KMS-11 (cell line): ENCODE measurements at regions not wholly inside any gene's neighbourhood (a gene's known extent, or its start where the extent isn't known, plus 50 kb on each side); places are given as distances from the start of the nearest gene placed in this dataset.

Experiments
- H2AFZ ChIP-seq: fragments of 200-600 bp; sonication (generic); 2 replicates; pipeline ENCODE4 v1.6.1; 2016; ENCODE audit warnings: antibody characterized with exemption, mixed run types, low read depth
- H3K27ac ChIP-seq: fragments of 200-600 bp; sonication (generic); 2 replicates; pipeline ENCODE4 v1.6.1; 2016; ENCODE audit warnings: mild to moderate bottlenecking, mixed run types
- H3K27me3 ChIP-seq: fragments of 200-600 bp; sonication (generic); 2 replicates; pipeline ENCODE4 v1.6.1; 2017; ENCODE audit warnings: mild to moderate bottlenecking, low read depth, mixed run types, moderate library complexity; ENCODE audit not compliant: insufficient read depth
- H3K36me3 ChIP-seq: fragments of 200-600 bp; sonication (generic); 2 replicates; pipeline ENCODE4 v1.6.1; 2017; ENCODE audit warnings: mild to moderate bottlenecking, mixed run types; ENCODE audit not compliant: insufficient read depth
- H3K4me1 ChIP-seq: fragments of 200-600 bp; sonication (generic); 2 replicates; pipeline ENCODE4 v1.6.1; 2016; ENCODE audit warnings: mild to moderate bottlenecking, low read depth, mixed run types; ENCODE audit not compliant: poor library complexity, severe bottlenecking
- H3K4me2 ChIP-seq: fragments of 200-600 bp; sonication (generic); 2 replicates; pipeline ENCODE4 v1.7.0; 2016; ENCODE audit warnings: mild to moderate bottlenecking, mixed run types
- H3K4me3 ChIP-seq: fragments of 200-600 bp; sonication (generic); IDR thresholded peaks from 2 replicates; pipeline ENCODE4 v1.6.1; 2017; ENCODE audit warnings: low read depth, low read length, mixed read lengths; ENCODE audit not compliant: insufficient read depth
- H3K79me2 ChIP-seq: fragments of 200-600 bp; sonication (generic); 2 replicates; pipeline ENCODE4 v1.6.1; 2016; ENCODE audit warnings: low read depth, mixed run types; ENCODE audit not compliant: insufficient read depth
- H3K9ac ChIP-seq: fragments of 200-600 bp; sonication (generic); 2 replicates; pipeline ENCODE4 v1.6.1; 2016; ENCODE audit warnings: mild to moderate bottlenecking, mixed run types
- H4K20me1 ChIP-seq: fragments of 200-600 bp; sonication (generic); 2 replicates; pipeline ENCODE4 v1.6.1; 2016; ENCODE audit warnings: mild to moderate bottlenecking, mixed run types; ENCODE audit not compliant: insufficient read depth
- TF ChIP-seq, protein P1 (sequence below): fragments of 200-600 bp; sonication (generic); conservative IDR thresholded peaks from 2 replicates; pipeline ENCODE4 v1.6.1; 2017; ENCODE audit warnings: low read depth, mild to moderate bottlenecking, antibody characterized with exemption, low read length, moderate library complexity, mixed read lengths

DNA sequence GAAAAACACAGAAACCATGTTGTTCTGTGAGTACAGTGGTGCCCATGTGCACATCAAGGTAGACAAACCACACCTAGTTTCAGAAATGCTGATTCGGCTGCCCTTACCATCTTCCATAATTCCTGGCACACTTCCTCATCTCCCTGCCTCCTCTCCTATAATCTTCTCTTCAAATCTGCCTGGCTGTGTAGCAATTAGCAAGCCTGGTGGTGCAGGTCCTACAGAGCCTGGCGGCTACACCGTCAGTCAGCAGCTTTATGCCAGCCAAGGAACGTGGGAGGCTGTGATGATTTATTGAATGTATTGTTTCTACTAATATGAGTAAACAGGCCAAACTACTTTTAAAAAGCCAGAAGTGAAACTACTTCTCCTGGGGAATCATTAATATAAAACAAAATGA is 106.8 kb downstream of the SEMA6D start:
- Histone ChIP-seq H3K4me1 (no peaks in the 10 kb centered on the region), H3K4me2 (no peak overlapping the region), H3K4me3 (no peak overlapping the region), H3K79me2 (no peaks in the 10 kb centered on the region), H3K27ac (no peak overlapping the region), H3K9ac (no peak overlapping the region), H2AFZ (no peak overlapping the region), H4K20me1 (no peaks in the 10 kb centered on the region), H3K36me3 (no peaks in the 10 kb centered on the region), H3K27me3 (no peaks in the 10 kb centered on the region)
- TF ChIP-seq, protein P1, sequence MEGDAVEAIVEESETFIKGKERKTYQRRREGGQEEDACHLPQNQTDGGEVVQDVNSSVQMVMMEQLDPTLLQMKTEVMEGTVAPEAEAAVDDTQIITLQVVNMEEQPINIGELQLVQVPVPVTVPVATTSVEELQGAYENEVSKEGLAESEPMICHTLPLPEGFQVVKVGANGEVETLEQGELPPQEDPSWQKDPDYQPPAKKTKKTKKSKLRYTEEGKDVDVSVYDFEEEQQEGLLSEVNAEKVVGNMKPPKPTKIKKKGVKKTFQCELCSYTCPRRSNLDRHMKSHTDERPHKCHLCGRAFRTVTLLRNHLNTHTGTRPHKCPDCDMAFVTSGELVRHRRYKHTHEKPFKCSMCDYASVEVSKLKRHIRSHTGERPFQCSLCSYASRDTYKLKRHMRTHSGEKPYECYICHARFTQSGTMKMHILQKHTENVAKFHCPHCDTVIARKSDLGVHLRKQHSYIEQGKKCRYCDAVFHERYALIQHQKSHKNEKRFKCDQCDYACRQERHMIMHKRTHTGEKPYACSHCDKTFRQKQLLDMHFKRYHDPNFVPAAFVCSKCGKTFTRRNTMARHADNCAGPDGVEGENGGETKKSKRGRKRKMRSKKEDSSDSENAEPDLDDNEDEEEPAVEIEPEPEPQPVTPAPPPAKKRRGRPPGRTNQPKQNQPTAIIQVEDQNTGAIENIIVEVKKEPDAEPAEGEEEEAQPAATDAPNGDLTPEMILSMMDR, result no peak

DNA sequence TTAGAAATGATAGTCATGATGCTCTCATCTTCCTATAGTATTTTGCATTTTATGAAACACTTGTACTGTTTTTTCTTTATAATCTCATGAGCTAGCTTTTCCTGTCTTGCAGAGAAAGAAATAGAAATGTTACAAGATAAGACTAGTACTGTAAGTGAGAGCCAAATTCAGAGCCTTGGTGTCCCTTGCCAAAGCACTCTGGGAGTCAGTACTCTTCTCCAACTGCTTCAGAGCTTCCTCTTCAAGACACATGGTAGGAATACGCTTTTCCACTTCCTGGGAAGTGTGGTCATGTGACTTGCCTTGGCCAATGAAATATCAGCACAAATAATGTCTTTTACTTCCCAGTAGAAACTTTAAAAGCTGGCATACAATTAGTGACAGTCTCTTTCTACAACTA is 112.4 kb downstream of the SEMA6D start:
- no peaks in the 10 kb centered on the region for H3K36me3 ChIP-seq
- no peak overlapping the region for H3K4me3 ChIP-seq
- no peak overlapping the region for H3K4me2 ChIP-seq
- no peaks in the 10 kb centered on the region for H3K4me1 ChIP-seq
- no peaks in the 10 kb centered on the region for H4K20me1 ChIP-seq
- H3K27ac ChIP-seq, result no peak overlapping the region
- H3K79me2 ChIP-seq, result no peaks in the 10 kb centered on the region
- TF ChIP-seq, protein P1, result no peak
- no peaks in the 10 kb centered on the region for H3K27me3 ChIP-seq
- H3K9ac ChIP-seq, result no peak overlapping the region
- no peak overlapping the region for H2AFZ ChIP-seq

DNA sequence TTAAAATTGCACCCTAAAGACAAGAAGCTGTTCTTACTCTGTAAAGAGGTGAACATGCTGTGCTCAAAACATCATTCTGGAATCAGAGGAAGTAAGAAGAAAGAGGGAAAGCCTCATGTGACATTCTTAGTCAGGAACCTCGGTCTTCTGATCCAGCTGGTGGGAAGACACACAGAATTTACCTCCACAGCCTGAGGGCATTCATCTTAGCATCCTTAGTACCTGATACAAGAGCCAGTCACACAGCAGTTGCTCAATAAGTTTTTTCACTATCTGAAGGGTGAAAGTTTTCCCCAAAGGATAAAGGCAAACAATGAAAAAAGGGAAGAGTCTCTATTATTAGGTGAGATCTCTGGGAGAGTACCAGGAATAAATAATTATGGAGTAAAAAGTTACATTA is 116.8 kb downstream of the SEMA6D start:
- TF ChIP-seq, protein P1, result no peak

DNA sequence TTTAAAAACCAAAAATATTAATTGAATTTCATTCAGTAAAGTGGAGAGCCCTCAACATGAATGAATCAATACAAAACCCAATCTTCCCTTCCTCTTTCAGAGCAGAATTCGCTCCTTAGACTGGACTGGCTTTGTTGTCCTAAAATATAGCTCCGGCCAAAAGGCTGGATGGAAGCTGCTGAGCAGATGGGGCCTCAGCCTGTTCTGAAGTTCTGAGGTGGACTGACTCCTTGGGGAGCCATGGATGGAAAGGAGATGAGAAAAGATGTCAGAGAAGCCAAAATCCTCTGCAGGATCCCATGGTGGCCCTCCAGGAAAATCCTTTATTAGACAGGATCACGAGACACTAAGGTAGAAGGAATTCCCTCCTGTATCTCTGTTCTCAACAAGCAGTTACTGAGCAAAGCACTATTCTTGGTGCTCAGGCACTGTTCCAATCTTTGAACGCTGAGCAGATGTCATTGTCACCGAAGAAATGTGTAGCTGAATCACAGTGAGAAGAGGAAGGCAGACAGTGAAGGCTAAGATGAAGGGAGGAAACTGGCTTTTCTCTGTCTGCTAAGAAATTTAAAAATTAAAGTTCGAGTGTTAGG is 122.0 kb downstream of the SEMA6D start:
- Histone ChIP-seq H2AFZ (no peak overlapping the region), H3K4me1 (peaks cover 7% of the 10 kb centered on the region)
- TF ChIP-seq, protein P1, result no peak

More for the DNA sequence above, 116.8 kb downstream of the SEMA6D start:
- Histone ChIP-seq H3K4me2 (no peak overlapping the region), H3K36me3 (no peaks in the 10 kb centered on the region), H3K9ac (no peak overlapping the region), H3K79me2 (no peaks in the 10 kb centered on the region), H3K27me3 (no peaks in the 10 kb centered on the region), H3K27ac (no peak overlapping the region), H2AFZ (no peak overlapping the region), H3K4me3 (no peak overlapping the region), H3K4me1 (no peaks in the 10 kb centered on the region), H4K20me1 (no peaks in the 10 kb centered on the region)

More for the DNA sequence above, 122.0 kb downstream of the SEMA6D start:
- H3K4me2 ChIP-seq, result no peak overlapping the region
- no peaks in the 10 kb centered on the region for H3K79me2 ChIP-seq
- no peak overlapping the region for H3K4me3 ChIP-seq
- no peak overlapping the region for H3K27ac ChIP-seq
- no peaks in the 10 kb centered on the region for H4K20me1 ChIP-seq
- H3K27me3 ChIP-seq, result no peaks in the 10 kb centered on the region
- no peaks in the 10 kb centered on the region for H3K36me3 ChIP-seq
- H3K9ac ChIP-seq, result no peak overlapping the region
